Activated CD4-positive, alpha-beta T cell treated with anti-CD3 and anti-CD28 coated beads, Interleukin-2, Interleukin-6, amounts not matched to agents 100 ng/mL and 50 ng/mL, durations not matched to agents 16 hours and 8 hours (primary cell): ENCODE measurements at regions not wholly inside any gene's neighbourhood (a gene's known extent, or its start where the extent isn't known, plus 50 kb on each side); places are given as distances from the start of the nearest gene placed in this dataset.

ENCODE experiments used
- DNase-seq: peaks from one replicate; pipeline ENCODE4 v3.0.0-alpha.2; 2020

DNA sequence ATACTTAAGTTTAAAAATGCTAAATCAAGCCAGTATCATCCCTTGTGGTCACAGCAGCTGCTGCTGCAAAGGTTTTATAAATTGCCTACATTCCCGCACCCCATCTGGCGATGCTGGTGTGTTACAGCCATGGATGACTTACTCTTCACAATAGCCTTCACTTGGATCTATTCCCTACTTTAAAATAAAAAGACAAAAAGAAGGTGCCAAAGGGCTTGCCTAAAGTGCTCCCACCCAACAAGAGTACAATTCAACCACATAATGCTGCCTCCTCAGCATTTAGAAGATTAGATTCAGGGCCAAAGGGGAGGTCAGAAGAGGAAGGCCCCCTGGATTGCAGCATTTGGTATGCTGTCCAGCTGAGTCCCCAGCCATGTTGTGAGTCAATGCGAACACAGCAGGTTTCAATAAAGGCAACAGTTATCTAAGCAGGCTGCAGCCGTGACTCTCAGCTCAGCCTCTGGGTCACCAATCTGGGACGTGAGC lies 176.1 kb downstream of the DAD1 start:
- no peak for DNase-seq

DNA sequence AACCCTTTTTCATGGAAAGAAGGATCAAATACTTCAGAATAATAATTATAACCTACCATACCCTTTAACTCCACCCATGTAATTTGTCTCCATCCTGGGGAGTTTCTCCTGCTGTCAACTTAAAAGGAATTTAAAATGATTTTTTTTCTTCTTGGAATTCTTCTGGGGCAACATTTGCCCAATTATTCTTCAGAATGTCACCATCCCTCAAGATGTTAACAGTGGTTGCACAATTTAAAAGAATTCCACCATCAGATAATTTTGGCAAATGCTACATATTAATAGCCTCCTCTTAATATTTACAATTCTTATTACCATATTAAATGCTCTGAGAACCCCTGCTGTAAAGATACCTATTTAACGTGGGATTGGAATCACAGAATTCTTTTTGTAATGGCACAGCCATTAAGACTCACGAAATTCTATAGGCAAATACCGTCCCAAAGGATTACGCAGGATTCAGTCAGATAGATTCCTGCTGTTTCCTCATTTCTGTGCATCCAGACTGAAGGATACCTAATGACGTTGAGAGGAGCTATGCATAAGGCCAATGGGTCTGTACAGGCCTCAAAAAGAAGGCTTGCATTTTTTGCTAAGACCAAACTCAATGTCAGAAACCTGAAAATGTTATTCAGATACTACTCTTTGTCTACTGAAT lies 177.5 kb downstream of the DAD1 start:
- DNase-seq, result no peak

DNA sequence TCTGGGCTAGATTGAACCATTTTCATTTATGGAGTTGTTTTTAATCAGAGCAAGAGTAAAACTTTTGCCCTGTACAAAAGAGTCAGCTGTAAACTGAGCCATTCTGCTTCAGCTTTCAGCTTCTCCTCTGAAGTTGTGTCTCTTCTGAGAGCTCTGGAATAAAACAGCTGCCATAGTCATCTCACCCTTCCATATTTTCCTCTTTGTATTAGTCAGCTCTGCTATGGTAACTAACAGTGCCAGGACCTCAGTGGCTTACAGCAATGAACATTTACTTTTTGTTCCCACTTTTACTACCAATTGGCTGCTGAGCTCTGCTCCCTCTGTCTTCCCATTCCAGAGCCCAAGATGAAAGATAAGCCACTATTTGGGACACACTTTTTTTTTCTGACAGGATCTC lies 178.5 kb downstream of the DAD1 start:
- DNase-seq, result no peak

DNA sequence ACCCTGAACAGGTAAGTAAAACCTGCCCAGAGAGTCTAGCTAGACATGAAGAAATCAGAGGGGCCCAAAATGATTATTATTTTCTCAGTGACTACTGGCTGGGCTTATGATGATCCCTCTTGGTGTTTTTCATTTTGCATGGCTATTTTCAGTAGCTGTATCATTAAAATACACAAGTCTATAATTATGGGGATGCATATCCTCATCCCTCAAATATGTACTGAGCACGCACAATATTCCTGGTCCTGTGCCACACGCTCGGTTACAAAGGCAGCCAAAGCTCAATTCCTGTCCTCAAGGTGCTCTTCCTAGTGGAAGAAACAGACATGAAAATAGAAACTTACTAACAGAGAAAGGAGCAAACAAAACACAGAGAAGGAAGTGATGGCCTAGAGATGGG lies 180.0 kb downstream of the DAD1 start:
- no peak for DNase-seq

DNA sequence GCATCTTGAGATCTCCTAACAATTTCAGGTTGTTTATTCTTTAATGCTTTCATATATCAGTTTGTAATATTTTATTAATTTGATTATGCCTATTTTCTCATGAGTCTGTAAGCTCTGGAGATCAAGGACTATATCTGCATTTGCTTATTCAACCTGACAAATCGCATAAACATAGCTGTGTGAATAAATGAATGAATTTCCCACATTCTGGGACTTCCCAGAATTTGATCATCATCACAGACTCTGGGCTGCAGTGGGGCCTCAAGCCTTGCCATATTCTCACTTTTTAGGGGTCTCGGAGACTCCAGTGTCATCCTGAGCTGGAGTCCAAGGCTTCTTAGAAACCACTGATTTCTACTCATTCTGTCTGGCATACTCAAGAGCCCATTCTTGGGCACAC lies 180.5 kb downstream of the DAD1 start:
- DNase-seq, result no peak

DNA sequence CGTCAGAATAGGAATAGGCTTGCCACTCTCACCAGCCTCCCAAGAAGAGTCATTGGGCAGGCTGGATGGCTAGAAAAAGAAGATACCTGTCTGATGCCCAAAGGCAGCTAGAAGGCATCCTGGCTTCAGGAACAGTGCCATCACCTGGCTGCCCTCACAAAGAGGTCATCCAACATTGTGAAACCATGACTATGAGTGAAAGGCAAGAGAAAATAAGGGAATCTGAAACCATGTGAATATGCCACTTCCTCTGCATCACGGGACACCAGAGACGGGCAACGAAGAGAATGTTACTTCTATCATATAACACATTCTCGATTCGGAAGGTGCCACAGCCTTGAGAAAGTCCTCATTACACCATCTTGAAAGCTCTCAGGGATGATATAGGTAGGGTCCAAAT lies 182.0 kb downstream of the DAD1 start:
- DNase-seq, result no peak

DNA sequence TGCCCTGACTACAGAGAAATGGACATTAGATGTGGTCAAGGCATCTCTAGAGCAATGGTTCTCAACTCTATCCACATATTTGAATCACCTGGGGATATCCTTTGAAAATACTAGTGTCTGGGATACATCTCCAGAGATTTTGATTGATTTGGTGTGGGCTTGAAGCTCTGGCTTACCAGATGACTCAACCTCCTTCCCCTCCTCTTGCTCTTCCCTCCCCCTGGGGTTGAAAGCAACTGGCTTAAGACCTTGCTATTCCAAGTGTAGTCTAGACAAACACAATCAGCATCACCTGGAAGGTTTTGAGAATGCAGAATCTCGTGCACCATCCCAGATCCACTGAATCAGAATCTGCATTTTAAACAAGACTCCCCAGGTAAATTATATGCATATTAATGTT lies 183.8 kb downstream of the DAD1 start:
- no peak for DNase-seq

DNA sequence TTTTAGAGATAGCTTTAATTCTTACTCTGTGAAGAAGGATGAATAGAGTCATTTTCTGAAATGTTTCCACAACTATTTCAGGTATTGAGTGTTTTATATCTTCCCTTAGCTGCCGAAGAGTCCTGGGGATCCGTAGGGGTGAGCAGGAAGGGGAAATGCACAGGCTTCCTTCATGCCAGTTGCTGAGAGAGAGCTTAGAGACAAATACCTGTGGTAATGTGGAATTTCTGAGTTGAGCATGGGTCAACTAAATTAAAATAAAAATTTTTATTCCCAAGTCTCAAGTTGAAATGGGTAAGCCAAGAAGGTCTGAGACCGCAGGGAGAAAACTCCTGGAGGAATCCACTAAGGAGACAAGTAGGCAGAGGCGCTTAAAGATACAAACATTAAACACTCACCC lies 185.7 kb downstream of the DAD1 start:
- DNase-seq, result no peak

DNA sequence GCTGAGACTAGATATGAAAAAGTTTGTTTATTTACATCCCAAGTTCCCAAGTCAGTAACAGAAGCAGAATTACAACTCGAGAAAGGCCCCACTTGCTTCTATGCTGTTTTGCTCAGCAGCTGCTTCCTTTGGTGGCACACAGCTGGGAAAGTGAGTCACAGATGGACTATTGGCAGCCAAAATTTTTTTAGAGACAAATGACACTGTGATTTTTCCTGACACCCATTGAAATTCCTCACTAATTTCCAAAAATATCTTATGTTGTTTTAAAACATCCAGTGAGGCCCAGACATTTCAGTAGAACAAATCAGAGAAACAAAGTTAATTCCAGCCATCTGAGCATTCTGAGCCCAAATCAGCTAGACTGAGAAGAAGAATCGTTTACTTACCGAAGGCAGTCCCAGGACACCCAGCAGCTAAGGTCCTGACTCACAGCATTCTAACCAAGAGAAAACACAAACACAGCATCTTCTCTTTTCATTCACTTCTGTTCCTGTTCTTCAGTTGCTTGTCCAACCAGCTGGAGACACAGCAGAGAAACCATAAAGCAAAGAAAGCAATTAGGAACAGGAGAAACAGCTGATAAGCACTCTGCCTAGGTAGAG lies 188.3 kb downstream of the DAD1 start:
- DNase-seq, result no peak

DNA sequence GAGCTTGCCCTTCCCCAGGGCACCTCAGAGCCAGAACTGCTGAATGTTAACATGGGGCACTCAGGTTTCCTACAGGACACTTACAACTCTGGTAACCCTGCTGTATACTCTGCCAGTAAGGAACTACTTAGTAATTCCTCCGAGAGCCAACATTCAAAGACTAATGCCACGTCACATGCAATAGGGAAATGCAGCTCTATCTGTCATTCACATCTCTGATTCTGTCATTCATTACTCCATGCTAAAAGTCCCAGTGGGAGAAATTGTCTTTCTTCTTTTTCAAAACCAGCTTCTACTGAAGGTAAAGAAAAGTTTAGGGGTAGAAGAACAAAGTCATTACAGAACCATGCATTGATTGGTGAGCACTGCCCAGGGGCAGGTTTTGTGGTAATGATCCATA lies 189.2 kb downstream of the DAD1 start:
- no peak for DNase-seq

DNA sequence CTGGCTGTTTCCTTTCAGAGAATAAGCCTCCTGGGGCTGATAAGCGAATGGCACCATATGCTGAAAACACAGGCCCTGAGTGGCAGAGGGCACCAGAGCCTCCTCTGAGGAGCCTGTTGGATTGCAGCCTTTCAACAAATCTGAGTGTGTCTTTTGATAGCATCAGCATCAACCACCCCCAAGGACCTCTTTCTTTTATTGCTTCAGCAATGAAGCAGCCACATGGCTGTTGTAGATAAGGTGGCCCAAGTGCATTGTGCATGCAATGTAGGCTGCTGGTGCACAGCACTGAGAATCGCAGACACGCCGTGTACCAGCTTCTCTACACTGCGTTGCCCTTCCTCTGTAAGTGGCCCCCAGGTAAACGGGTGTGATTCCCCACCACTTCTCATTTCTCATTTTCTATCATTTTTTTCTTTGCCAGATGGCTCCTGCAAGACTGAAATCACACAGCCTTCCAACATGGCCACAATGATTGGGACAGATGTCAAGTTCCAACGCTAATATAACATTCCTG lies 191.7 kb downstream of the DAD1 start:
- DNase-seq, result no peak

DNA sequence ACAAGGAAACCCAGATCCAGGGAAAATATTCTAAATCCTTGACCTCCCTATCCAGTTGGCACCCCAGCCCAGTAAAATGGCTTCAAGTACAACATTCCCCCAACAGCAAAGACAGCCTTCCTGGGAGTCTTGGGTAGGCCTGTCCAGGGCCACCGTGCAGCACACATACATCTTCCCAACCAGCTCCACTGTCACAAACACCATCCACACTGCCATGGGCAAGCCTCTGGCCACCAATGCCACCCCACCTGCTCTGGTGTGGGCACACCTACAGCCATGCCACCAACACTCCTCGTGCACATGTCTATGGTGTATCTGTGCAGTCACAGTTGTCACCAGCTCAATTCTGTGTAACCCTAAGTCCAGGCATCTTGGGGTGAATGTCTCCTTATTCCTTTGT lies 193.2 kb downstream of the DAD1 start:
- DNase-seq, result no peak

DNA sequence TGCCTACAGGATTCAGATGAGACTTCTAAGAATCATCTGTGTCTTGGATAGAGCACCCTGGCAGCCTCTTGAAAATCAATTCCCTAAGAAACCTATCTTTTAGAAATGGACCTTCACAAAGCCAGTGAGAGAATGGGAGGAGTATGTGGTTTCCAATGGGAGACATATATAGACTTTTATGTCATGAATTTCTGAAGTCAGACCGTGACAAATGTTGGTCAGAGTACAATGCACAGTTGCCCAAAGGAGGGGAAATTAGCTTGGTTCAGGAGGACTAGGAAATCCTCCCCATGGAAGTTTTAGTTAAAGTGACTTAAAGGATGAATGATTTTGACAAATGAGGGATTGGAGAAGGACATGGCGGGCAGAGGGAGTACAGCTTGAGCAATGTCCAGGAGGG lies 194.4 kb downstream of the DAD1 start:
- DNase-seq, result no peak

DNA sequence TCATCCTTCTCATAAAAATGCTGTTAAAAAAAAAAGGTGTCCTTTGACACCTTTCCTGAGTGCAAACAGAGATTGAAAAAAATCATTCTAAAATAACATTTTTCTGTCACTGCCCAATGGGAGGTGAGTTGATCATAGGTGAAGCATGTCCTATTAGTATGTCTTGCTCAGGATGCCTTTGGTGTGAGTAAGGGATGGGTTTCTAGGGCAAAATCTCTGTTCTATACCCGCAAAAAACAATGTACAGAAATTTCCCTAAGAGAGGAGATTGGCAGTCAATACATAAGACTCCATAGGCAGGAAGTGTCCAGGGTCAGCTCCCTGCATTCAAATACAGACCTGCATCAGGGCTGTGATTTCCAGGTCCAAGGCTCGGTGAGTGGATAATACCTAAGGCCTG lies 195.2 kb downstream of the DAD1 start:
- DNase-seq, result no peak

DNA sequence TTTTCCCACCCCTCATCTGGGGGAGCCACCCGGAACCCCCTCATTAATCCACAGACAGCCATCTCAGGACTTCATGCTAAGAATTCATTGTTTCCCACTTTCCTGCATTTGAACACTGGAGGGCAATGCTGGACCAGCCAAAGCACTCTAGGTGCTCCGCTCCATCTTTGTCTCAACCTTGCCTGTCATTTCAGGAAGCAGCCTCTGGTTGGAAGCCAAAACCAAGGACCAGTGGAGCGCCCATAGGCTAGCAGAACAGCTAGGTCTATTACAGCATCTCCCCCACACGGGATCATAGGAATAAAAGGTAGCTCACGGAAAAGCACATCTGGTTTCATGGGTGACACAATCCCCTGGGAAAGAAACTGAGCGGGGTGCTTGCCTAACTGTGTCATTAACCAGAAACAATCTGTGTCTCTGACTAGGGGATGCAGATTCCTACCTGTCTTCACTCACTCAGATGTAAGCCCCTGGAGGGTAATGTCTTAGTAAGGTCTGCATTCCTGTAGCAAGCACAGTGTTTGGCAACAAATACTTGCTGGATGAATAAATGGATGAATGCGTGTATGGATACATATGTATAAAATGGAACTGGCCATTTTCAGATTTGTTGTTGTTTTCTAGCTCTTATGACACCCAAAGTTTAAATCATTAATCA lies 197.0 kb downstream of the DAD1 start:
- DNase-seq, result no peak

DNA sequence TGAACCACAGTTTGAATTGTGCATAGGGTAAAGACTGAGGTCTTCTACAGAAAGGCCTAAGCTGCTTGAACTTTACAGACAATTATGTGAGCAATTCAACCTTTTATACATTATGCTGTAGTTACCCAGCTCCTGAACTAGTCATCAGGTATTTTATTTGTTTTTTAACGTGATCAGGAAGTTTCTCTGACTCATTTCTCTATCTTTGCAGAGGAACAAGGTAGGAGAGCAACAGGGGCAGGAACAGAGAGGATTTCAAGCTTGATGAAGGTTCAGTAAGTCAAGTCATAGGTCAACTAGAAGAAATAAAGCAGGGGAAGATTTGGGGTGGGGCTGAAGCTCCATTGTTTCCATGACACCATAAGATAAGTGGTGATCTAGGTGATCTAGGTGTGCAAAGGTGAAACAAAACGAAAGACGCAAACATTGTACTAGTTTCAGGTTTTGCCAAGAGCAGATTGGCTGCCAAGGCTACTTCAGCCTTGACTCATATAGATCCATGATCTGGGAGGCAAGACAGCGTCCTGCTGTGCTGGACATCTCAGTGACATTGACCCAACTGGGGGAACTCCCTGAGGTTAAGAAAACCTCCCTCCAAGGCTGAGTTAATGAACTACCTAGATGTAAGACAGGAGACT lies 198.1 kb downstream of the DAD1 start:
- no peak for DNase-seq

DNA sequence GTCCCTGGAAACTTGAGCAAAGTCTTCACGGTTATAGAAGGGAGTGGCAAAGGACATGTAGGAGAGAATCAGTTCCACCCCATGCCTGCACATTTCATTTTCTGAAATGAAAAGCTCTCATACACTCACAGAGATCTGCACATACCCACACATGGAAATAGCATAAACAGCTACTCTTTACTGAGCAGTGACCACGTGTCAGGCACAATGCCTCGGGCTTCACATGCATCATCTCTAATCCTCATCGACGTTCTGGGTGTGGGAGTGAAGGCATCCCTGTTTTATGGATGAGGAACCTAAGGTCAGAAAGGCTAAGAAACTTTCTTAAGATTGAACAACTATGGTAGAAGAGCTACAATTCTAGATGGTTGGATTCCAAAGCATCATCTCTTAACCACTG lies 198.8 kb downstream of the DAD1 start:
- no peak for DNase-seq

DNA sequence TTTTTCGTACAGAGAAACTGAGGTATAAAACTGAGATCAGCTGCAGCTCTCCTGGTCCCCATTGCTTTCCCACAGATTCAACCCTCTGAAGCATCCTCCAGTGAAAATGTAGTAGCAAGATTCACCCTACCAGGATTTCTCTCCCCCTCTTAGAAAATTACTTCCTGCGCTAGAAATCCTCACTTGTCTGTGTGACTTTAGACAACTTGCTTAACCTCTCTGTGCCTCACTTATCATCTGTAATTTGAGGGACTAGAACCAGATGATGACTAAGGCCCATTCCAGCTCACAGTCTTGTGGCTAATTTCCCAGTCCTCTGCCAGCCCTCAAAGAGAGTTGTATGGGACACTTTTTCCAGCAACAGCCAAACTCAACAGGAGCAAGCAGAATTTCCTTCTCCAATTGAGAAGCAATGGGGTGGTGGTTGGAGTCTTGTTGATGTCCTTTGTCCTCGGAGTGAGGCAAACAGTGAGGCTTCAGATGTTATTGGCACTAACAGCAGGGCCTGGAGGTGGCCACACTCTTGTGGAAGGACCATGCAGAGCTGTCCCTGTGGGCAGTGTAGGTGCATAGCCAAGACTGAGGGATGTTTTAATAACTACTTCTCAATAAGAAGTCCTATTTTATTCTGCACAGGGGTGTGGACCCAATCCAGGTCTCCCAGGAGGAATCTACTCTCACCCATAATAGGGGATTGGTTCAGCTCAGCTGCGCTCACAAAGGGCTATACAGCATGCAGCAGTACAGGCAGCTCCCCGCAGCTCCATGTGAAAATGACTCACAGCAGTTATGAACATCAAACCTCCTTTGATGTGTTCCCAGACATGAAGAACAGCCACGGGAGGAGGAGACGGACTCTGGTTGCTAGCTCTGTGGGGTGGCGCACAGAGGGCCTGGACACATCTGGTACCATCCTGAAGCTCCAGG lies 200.1 kb downstream of the DAD1 start:
- no peak for DNase-seq

DNA sequence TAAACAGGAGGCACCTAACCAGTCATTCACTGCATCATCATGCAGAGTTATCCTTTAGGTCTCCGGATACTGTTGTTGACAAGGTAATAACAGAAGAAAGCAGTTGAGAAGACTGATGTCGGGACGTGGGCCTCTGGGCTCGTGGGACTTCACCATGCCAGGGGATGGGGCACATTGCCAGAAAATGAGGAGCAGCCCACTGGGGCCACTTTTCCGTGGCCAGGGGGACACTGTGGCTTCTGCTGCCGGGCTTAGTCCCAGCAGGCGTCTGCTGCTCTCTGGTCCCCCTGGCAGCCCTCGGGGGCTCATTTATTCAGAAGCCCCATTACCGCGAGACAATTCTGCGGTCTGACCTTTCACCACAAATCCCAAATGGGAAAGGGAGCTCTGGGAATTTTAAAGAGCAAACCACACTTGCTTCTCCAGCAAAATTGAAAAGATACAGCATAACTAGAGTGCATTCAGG lies 201.2 kb downstream of the DAD1 start:
- no peak for DNase-seq

DNA sequence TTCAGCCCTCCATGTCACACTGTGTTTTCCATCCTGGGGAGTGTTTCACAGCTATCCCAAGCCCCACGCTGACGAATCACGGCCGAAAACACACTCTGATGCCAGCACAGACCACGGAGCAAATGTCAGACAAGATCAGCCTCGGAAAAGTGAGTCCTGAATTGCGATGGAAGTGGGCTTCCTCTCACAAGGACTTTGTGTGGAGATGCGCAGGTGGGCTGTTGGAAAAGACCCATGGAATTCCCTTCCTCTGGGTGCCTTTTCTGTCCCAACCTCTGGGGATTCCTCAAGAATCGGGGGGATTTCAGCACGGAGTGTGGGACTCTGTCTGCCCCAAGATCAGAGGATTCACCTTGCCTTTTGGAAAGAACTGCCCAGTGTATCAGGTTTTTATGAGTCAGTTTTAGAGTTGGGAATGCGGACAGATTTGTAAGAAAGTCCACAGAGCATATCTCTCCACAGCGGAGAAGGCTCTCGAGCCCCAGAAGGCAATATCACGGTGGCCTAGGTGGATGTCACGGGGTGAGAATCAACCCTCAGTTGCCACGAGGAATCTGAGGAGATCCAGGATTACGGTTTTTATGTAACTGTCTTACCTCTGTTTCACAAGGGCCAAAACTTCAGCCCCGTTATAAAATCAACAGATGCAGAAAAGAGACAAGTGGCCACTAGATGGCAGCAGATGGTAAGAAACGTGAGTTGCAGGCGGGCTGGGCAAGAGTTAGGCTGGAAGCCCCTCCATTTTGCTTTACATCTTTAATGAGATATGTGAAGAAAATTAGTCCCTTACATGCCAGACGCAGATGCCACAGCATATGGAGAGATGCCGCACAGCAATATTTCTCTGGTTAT lies 201.9 kb downstream of the DAD1 start:
- DNase-seq, result no peak

DNA sequence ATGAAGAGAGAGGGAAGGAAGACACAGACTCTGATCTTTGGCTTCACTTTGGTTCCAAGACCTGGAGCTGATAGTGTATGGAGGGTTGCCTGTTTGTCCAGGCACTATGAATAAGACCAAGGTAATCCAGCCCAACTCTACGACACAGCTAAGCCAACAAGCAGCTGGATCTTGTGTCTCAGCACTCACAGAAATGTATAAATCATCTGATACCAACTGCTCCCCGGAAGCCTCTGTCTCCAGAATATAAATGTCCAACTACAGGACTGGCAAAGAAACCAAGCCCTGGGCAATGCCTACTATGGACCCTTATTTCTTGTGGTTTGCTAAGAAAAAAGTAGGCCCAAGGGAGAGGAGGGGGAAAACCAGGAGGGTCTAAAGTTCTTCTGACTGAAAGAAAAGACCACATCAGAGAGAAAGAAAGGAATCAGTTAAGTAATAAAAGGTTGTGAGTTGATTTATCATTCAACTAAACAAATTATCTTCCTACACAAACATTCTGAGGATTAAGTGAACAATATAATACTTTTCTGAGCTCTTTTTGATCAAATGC lies 204.0 kb downstream of the DAD1 start:
- no peak for DNase-seq
